GM21737 (cell line): ENCODE measurements at regions not wholly inside any gene's neighbourhood (a gene's known extent, or its start where the extent isn't known, plus 50 kb on each side); places are given as distances from the start of the nearest gene placed in this dataset.

Experiments used
- ATAC-seq: cut with Tn5 transposase; IDR thresholded peaks from one replicate; pipeline ENCODE4 v1.9.1; 2021; ENCODE audit warnings: mild to moderate bottlenecking, moderate library complexity; ENCODE audit not compliant: unreplicated experiment

DNA sequence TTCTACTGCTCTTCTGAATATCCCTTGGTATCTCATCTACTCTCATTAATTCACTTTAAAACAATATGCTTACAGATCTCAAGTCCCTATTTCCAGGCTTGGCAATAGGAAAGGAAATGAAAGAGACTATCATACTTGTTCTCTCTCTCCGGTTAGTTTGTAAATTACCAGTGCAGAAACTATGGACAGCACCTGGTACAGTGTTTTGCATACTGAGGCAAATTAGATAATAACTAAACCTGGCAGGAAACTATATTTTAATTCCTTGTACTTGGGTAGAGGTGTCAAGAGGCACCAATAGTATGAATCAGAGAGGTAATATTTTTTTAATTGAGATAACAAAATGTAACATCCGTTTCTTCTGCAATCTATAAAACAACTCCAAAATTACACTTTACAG is 97.7 kb upstream of the TMEM196 start:
- ATAC-seq, result no peak

DNA sequence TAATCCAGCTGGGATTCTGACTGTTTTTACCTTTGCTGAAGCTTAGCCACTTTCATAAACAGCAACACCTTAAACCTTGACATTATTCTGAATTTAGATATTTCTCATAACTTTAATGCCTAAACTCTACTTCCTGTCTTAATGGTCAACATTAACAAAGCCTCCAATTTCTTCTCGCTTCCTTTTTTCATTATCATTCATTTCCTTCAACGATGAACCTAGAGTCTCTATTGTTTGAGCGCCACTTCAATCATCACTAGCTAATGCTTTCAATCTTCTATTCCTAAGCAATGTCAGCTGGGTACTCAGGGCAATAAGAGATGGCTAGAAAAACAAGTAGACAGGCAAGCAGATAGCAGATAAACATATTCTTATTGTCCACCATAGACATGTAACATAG is 96.6 kb upstream of the TMEM196 start:
- no peak for ATAC-seq

DNA sequence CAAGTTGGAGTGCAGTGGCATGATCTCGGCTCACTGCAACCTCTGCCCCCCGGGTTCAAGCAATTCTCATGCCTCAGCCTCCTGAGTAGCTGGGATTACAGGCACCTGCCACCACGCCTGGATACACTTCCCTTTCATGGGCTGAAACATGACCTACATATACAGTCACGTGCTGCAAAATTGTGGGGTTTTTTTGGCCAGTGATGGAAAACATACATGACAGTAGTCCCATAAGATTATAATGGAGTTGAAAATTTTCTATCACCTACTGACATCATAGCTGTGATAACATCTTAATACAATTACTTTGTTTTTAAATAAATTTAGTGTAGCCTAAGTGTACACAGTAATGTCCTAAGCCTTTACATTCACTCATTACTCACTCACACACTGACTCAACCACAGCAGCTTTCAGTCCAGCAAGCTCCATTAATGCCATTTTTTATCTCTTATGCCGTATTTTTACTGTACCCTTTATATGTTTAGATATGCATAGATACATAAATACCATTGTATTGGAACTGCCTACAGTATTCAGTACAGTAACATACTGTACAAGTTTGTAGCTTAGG is 79.9 kb upstream of the TMEM196 start:
- no peak for ATAC-seq

DNA sequence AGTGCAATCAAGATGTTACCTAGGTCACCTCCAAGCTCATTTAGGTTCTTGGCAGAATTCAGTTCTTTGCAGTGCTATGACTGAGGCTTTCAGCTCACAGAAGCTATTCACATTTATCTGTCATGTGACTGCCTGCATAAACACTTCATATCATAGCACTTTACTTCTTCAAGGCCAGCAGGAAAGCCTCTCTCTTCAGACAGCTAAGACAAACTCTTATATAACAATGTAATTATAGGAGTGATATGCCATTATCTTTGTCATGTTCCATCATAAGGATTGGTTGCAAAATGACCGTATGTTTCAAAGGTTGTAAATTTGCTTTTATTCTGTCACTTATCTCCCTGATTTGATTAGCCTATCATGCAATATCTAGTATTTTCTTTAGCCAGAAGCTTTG is 78.8 kb upstream of the TMEM196 start:
- no peak for ATAC-seq

DNA sequence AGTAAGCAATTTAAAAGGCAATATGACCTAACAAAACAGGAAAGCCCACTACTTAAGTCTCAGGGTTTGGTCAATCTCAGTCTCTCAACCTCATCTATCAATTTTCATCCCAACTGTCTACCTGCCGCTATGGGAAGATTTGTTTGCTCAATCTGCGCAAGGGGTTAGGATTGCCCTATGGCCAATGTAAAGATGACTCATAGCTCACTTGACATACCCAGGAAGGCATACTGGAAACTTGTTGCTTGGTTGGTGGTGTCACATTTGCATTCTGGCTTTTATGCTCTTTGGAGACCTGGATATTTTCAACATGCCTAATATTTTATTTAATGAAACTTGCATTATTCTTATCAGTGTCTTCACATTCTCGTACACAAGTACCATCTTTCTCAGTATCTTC is 78.1 kb upstream of the TMEM196 start:
- no peak for ATAC-seq

DNA sequence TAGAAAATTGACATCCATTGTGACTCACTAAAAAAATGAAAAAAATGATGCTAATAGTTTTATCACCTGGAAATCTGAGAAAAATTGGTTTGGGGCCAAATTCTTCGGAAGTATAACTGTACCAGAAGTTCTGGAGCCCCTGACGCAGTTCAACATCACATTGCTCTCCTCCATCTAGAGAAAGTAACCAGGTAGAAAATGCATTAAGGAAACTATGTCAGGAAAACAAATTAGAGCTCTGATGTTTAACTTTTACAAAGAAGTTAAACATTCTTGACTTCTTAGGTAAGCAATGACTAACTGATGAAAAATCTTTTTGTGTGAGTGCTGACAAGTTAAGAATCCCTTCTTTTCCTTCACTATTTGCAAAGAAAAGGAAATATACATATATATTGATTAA is 61.1 kb upstream of the TMEM196 start:
- ATAC-seq, result no peak

DNA sequence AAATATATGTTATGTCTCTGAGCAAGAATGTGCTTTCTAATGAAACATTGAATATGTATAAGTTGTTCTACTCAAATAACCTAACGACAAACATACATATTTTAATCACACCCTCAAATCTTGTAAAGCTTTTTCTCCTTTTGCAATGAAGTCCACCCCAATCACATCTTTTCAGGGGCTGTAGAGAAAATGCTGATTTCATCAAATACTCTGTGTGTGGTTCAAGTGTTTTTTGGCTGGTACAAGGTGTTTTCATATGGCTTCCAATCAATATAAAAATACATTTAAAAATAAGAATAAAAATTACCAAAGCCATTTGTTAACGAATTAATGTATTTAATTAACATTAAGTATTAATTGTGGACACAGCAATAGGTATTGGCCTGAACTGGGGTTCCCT is 57.2 kb upstream of the TMEM196 start:
- ATAC-seq, result no peak
